WI38 (cell line): ENCODE measurements at regions not wholly inside any gene's neighbourhood (a gene's known extent, or its start where the extent isn't known, plus 50 kb on each side); places are given as distances from the start of the nearest gene placed in this dataset.

Experiments
- H3K4me3 ChIP-seq: 2 replicates; pipeline ENCODE4 v1.5.1; 2011; ENCODE audit warnings: low read depth, mild to moderate bottlenecking, control low read depth, low read length
- CTCF ChIP-seq: IDR thresholded peaks from 2 replicates; pipeline ENCODE4 v1.5.1; 2012; ENCODE audit warnings: low read depth, mild to moderate bottlenecking, control low read depth, low read length

- no peak for TF ChIP-seq CTCF
- H3K4me3 ChIP-seq, result no peak overlapping the region
Measured at GRCh38 chr6:40295251-40295950, 291.8 kb downstream of the LRFN2 start.

GRCh38 chr6:40293460-40294185 lies 293.5 kb downstream of the LRFN2 start:
- H3K4me3 ChIP-seq, result no peak overlapping the region
- no peak for TF ChIP-seq CTCF

GRCh38 chr6:40293060-40293459 lies 294.1 kb downstream of the LRFN2 start:
- no peak for TF ChIP-seq CTCF
- no peak overlapping the region for H3K4me3 ChIP-seq

- H3K4me3 ChIP-seq, result no peak overlapping the region
- no peak for TF ChIP-seq CTCF
Measured at GRCh38 chr6:40290816-40291215, 296.3 kb downstream of the LRFN2 start.

GRCh38 chr6:40288919-40289318 lies 298.2 kb downstream of the LRFN2 start:
- H3K4me3 ChIP-seq, result no peak overlapping the region
- TF ChIP-seq CTCF, result no peak

GRCh38 chr6:40287296-40287850 lies 299.8 kb downstream of the LRFN2 start:
- H3K4me3 ChIP-seq, result no peak overlapping the region
- no peak for TF ChIP-seq CTCF

- no peak for TF ChIP-seq CTCF
- no peak overlapping the region for H3K4me3 ChIP-seq
Measured at GRCh38 chr6:40286721-40287120, 300.4 kb downstream of the LRFN2 start.
